ENCODE measurements at regions not wholly inside any gene's neighbourhood (a gene's known extent, or its start where the extent isn't known, plus 50 kb on each side); places are given as distances from the start of the nearest gene placed in this dataset.
"Not testable (repeated sequence)": the region's sequence is repeated elsewhere in the genome, so short reads cannot be mapped to it uniquely, and the experiment has no call there.

DNA sequence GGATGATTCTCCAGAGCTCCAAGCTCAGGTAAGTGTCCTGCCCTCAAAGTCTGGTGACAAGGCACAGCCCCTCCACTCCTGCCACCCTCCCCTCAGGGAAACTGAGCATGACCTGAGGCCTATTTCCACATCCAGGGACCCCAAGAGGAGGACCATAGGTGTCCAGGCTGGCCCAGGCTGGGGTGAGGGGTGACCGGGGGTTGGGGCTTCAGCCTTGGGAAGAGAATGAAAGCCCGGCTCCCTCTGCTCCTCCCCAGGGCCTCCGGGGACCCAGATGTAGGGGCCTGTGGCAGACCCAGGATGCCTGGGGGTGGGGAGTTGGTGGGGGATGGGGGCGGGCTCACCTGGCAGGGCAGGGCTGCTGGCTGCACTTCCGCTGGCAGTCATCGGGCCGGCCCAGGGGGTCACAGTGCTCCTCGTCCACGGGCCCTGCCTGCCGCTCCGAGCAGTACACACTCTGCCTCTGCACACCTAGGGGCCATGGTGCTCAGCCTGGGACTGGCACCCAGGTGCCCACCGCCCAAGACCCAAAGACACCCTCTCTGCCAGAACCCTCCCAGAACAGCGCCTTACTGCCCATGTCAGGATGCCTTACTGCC lies 116.5 kb upstream of the AKAP13 start:
- in situ Hi-C loops (cut with MboI; ENCODE audit: low sequenced_read_pairs); H3K4me3 ChIP-seq (ENCODE audit: insufficient read depth, low read depth, low read length); CTCF ChIA-PET; ATAC-seq (ENCODE audit: low read depth); POLR2A ChIA-PET (ENCODE audit: unreplicated experiment); H2BK5ac ChIP-seq (ENCODE audit: low read depth, low read length, poor library complexity, severe bottlenecking); H3K4me2 ChIP-seq (ENCODE audit: low read depth, low read length); H3K27me3 ChIP-seq (ENCODE audit: control insufficient read depth, insufficient read depth, low read length); H3K9ac ChIP-seq (ENCODE audit: low read depth, low read length); H3K27ac ChIP-seq (ENCODE audit: insufficient read depth, low read length); H3K56ac ChIP-seq (ENCODE audit: extremely low read depth, insufficient read depth, low read length); H3K4ac ChIP-seq (ENCODE audit: low read depth, low read length); H2BK15ac ChIP-seq (ENCODE audit: low read depth, low read length); H3K23ac ChIP-seq (ENCODE audit: low read depth, low read length); H3K4me1 ChIP-seq (ENCODE audit: control insufficient read depth, insufficient read depth, low read length); H3K14ac ChIP-seq (replicated peaks; ENCODE audit: low read depth, low read length); H4K5ac ChIP-seq (ENCODE audit: low read depth, low read length); H2AK5ac ChIP-seq (ENCODE audit: low read depth, low read length); intact Hi-C loops (cut with micrococcal nuclease); H4K91ac ChIP-seq (ENCODE audit: insufficient read depth, low read depth, low read length); dilution Hi-C loops (cut with HindIII; ENCODE audit: low sequenced_read_pairs, unreplicated experiment); H2BK20ac ChIP-seq (ENCODE audit: low read depth, low read length); H3K36me3 ChIP-seq (ENCODE audit: control insufficient read depth, insufficient read depth, low read length); H3K18ac ChIP-seq (ENCODE audit: low read depth, low read length); H3K79me1 ChIP-seq (ENCODE audit: low read depth in 1 of 2, low read length in 2 of 2); H4K20me1 ChIP-seq (ENCODE audit: insufficient read depth, low read length); DNase-seq; H2AFZ ChIP-seq (replicated peaks; ENCODE audit: low read length, poor library complexity); BruUV-seq (replicated peaks); H3K9me3 ChIP-seq (ENCODE audit: control insufficient read depth, insufficient read depth, low read length); H3K9me1 ChIP-seq (ENCODE audit: insufficient read depth, low read length); H4K8ac ChIP-seq (ENCODE audit: low read depth in 2 of 2, low read length in 2 of 2); H2BK120ac ChIP-seq (ENCODE audit: low read depth, low read length); H2AK9ac ChIP-seq (replicated peaks; ENCODE audit: low read depth, low read length, poor library complexity): not testable (repeated sequence)
- WGBS, 2 experiments (ENCODE audit: extremely low coverage in 2 of 2, insufficient read length in 1 of 2): no CpG with 5 or more reads among the region's 13 CpGs

DNA sequence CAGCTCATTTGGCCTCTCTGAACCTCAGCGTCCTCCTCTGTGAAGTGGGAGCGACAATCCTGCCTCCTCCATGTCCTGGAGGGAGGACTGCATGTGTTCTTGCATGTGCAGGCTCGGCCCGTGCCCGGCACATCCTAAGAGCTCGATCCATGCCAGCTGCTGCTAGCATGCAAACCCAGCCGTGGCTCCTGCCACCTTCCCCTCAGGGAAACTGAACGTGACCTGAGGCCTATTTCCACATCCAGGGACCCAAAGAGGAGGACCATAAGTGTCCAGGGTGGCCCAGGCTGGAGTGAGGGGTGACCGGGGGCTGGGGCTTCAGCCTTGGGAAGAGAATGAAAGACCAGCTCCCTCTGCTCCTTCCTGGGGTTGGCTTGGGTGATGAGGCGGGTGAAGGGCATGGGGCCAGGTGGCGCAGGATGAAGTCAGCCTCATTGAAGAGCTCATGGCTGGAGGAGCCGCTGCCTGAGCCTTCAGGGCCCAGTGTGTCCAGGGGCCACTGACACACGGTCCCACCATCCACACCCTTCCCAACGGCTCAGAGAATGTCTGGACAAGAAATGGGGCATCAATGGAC lies 115.7 kb upstream of the AKAP13 start:
- H3K9me3 ChIP-seq (ENCODE audit: control insufficient read depth, insufficient read depth, low read length); H2BK120ac ChIP-seq (ENCODE audit: low read depth, low read length); in situ Hi-C loops (cut with MboI; ENCODE audit: low sequenced_read_pairs); H3K27me3 ChIP-seq (ENCODE audit: control insufficient read depth, insufficient read depth, low read length); H3K9me1 ChIP-seq (ENCODE audit: insufficient read depth, low read length); BruUV-seq (replicated peaks); CTCF ChIA-PET; H3K4me3 ChIP-seq (ENCODE audit: insufficient read depth, low read depth, low read length); H4K20me1 ChIP-seq (ENCODE audit: insufficient read depth, low read length); H4K5ac ChIP-seq (ENCODE audit: low read depth, low read length); H2AK9ac ChIP-seq (replicated peaks; ENCODE audit: low read depth, low read length, poor library complexity); H3K56ac ChIP-seq (ENCODE audit: extremely low read depth, insufficient read depth, low read length); H3K4me2 ChIP-seq (ENCODE audit: low read depth, low read length); H3K14ac ChIP-seq (replicated peaks; ENCODE audit: low read depth, low read length); H3K9ac ChIP-seq (ENCODE audit: low read depth, low read length); dilution Hi-C loops (cut with HindIII; ENCODE audit: low sequenced_read_pairs, unreplicated experiment); H3K79me1 ChIP-seq (ENCODE audit: low read depth in 1 of 2, low read length in 2 of 2); H3K18ac ChIP-seq (ENCODE audit: low read depth, low read length); H4K91ac ChIP-seq (ENCODE audit: insufficient read depth, low read depth, low read length); intact Hi-C loops (cut with micrococcal nuclease); H3K4me1 ChIP-seq (ENCODE audit: control insufficient read depth, insufficient read depth, low read length); POLR2A ChIA-PET (ENCODE audit: unreplicated experiment); H2AK5ac ChIP-seq (ENCODE audit: low read depth, low read length); H3K23ac ChIP-seq (ENCODE audit: low read depth, low read length); H3K4ac ChIP-seq (ENCODE audit: low read depth, low read length); H3K27ac ChIP-seq (ENCODE audit: insufficient read depth, low read length); H2AFZ ChIP-seq (replicated peaks; ENCODE audit: low read length, poor library complexity); ATAC-seq (ENCODE audit: low read depth); H2BK20ac ChIP-seq (ENCODE audit: low read depth, low read length); DNase-seq; H2BK15ac ChIP-seq (ENCODE audit: low read depth, low read length); H2BK5ac ChIP-seq (ENCODE audit: low read depth, low read length, poor library complexity, severe bottlenecking); H4K8ac ChIP-seq (ENCODE audit: low read depth in 2 of 2, low read length in 2 of 2); H3K36me3 ChIP-seq (ENCODE audit: control insufficient read depth, insufficient read depth, low read length): not testable (repeated sequence)
- no CpG with 5 or more reads among the region's 14 CpGs for WGBS, 2 experiments (ENCODE audit: extremely low coverage in 2 of 2, insufficient read length in 1 of 2)

Measured in IMR-90 (cell line).